GM18861 (cell line): ENCODE measurements at regions not wholly inside any gene's neighbourhood (a gene's known extent, or its start where the extent isn't known, plus 50 kb on each side); places are given as distances from the start of the nearest gene placed in this dataset.

ENCODE experiments used
- ATAC-seq: cut with Tn5 transposase; IDR thresholded peaks from one replicate; pipeline ENCODE4 v1.9.1; 2021; ENCODE audit not compliant: unreplicated experiment

DNA sequence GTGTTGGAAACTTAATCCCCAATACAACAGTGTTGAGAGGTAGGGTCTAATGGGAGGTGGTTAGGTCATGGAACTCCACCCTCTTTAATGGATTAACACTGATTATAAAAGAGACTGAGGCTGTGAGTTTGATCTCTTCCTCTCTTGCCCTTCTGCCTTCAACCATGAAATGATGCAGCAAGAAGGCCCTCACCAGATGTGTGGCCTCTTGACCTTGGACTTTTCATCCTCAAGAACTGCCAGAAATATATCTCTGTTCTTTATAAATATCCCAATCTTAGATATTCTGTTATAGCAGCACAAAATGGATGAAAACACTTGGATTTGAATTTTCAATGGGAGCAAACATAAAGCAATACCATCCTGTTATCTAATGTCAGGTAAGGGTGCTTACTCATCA lies 67.6 kb downstream of the NMUR2 start:
- ATAC-seq = no peak

DNA sequence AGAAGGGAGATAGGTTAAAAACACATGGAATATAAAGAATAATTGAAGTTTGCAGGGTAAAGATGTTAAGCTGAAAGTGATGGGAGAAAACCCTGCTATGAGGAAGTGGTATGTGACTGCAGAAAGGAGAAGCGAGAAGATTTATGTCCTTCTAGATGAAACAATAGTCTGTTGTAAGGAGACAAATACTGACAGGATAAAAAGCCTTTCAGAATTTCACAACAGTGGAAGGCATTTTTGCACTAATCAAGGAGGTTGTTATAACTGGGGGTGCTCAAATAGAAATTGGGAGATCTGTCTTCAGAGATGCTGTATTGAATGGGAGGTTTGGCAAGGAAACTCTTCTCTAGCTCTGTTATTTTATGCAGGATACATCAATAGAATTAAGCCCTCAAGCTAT lies 69.6 kb downstream of the NMUR2 start:
- ATAC-seq = no peak

- no peak for ATAC-seq
These were observed 72.2 kb downstream of the NMUR2 start for GRCh38 chr5:152332716-152333460.

DNA sequence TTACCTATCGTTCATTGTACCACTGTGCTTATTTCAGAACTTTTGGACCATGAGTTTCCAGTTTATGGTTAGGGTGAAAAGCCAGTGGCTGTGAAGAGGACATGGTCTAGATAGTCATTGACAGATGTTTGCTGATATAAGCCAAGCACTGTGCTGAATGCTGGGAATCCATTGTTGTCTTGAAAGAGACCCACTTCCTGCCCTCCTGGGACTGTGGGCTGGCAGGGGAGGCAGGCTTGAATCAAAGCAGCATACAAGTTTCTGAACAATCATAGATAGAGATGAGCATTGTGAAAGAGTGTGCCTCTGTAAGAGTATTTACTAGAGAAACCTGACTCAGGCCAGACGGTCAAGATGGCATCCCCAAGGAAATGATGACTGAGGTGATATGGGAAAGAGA lies 73.4 kb downstream of the NMUR2 start:
- ATAC-seq = no peak

- ATAC-seq = no peak
These were observed 74.1 kb downstream of the NMUR2 start for GRCh38 chr5:152331006-152331405.

- ATAC-seq = no peak
These were observed 75.3 kb downstream of the NMUR2 start for GRCh38 chr5:152329761-152330283.

GRCh38 chr5:152329207-152329606 lies 75.9 kb downstream of the NMUR2 start:
- no peak for ATAC-seq

GRCh38 chr5:152315942-152316341 lies 89.1 kb downstream of the NMUR2 start:
- ATAC-seq = no peak

GRCh38 chr5:152314196-152314829 lies 90.8 kb downstream of the NMUR2 start:
- no peak for ATAC-seq

DNA sequence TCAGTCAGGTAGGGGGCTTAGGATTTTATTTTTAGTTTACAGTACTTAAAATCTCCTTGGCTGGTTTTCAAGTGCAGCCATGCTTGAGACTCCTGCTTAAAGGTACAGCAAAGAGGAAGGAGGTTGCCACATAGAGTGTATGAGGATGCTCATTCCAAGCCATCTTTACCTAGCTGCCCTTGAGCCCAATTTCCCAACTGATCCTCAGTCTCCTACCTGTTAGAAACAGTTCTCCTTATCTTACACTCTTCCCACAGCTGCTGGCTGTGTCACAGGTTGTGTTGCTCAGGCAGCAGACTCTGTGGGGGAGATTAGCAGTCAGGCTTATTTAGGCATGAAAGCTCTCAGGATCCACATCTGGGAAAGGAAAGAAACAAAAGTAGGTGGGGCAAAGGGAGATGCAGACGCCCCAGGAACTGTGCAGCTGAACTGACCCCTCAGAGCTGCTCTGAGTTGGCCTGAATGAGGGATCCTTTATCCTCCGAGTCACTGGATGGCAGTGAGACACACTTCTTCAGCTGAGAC lies 95.1 kb downstream of the NMUR2 start:
- ATAC-seq = no peak

- ATAC-seq = no peak
These were observed 98.7 kb downstream of the NMUR2 start for GRCh38 chr5:152306386-152306785.

- ATAC-seq = no peak
These were observed 99.6 kb downstream of the NMUR2 start for GRCh38 chr5:152305525-152305924.

DNA sequence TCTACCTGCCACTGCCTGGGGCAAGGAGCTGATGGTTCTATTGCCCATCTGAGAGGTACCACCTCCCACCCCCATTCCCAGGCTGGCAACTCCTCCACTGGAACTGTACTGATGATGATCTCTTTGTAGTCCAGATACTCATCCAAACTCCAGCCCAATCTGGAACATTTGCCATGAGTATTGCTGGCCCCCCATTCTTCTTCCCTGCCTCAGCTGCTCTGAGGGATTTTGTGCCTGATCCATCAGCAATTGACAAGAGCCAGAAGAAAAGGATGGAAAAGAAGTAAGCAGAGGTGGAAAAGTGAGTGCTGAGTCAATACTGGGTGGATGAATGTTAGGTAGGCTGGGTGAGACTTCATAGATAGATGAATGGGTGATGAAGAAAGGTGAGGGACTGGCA lies 101.2 kb downstream of the NMUR2 start:
- ATAC-seq = no peak

DNA sequence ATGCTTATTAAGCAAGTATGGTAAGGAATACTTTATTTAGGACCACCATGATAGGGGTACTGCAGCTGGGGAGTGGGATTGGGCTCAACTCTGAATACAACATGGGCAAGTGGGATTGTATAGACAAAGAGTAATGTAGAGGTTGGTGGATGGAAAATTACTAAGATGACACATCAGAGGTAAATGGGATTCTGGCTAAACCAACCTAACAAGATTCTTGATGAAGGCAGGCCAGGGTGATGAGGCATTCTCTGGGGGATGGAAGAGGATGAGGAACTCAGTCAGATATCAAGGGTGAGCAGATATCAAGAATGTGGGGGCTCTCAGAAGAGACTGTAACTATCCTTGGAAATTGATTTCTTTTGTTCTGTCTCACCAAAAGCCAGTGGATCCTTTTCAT lies 107.2 kb downstream of the NMUR2 start:
- ATAC-seq = no peak

- ATAC-seq = no peak
These were observed 111.9 kb downstream of the NMUR2 start for GRCh38 chr5:152293189-152293588.

DNA sequence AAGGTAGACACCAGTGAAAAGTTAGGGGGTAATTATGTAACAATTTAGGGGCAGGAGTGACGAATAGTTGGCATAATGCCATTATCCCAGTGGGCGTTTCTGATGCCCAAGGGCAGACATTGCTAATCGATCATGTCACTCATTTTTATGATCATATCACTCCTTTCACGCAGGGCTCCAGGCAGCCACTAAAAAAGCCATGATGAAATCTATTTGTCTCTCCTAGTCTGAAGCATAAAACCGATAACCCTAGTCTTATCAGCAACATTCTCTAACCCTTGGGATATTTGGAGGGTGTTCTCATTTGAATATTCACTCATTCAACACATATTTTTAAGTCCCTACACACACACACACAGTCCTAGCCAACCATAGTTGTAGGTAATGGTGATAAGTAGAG lies 114.9 kb downstream of the NMUR2 start:
- ATAC-seq = no peak

DNA sequence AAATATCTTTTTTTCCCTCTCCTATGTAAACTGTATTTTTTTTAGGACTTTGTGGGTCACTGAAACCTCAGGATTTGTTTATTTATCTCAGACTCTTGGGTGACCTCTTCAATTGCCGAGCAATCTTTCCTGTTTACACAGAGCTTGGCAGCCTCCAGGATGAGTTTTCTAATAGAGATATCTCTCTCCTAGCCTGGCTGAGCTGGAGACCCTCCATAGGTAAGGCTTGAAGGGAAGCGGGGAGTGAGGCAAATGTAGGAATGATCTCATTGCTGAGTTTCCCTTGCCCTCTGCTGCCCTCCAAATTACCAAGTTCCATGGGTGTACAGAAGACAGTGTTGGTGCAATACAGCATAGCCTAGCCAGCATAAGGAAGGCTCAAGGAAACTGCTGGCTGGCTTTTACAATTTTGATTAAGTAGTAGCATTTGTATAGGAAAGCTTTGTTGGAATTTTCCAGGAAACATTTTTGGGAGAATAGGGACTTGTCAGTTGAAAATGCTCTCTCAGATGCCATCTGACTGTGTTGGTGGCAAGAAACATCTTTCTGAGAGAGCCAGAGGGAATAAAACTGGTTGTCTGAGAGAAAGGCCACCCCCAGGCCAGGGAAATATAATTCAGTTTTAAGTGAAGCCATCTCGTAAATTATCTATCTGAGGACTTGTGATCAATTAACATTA lies 116.0 kb downstream of the NMUR2 start:
- no peak for ATAC-seq

GRCh38 chr5:152288499-152288898 lies 116.6 kb downstream of the NMUR2 start:
- ATAC-seq = no peak

GRCh38 chr5:152285764-152286163 lies 119.3 kb downstream of the NMUR2 start:
- ATAC-seq = no peak

GRCh38 chr5:152282331-152282730 lies 122.7 kb downstream of the NMUR2 start:
- no peak for ATAC-seq

DNA sequence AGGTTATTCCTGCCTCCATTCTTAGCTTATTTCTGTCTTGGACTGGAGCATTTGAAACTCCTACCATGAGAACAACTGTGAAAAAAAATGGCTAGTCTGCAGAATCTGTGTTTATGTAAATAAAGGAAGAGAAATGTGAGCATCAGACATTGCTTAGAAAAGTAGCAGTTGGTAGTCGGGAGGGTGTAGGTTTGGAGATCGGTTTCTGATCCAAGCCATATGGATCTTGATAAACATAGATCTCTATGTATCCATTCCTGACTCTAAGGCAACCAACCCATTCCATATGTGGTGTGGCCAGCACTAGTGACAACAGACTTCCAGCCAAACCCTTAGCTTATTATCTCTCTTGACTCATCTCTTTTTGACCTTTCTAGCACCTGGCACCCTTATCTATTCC lies 127.1 kb downstream of the NMUR2 start:
- ATAC-seq = no peak

- ATAC-seq = no peak
These were observed 130.9 kb downstream of the NMUR2 start for GRCh38 chr5:152274224-152274623.
